Heart right ventricle (tissue), 16 donors: ENCODE measurements at regions not wholly inside any gene's neighbourhood (a gene's known extent, or its start where the extent isn't known, plus 50 kb on each side); places are given as distances from the start of the nearest gene placed in this dataset.

Source experiments
- ATAC-seq, 8 donors: fragments of 200-7000 bp; cut with Tn5 transposase; one replicate each; pipeline ENCODE4 v1.9.1; 2020; ENCODE audit warnings: mild to moderate bottlenecking in 8 of 8, moderate library complexity in 8 of 8, moderate number of reproducible peaks in 1 of 8
- DNase-seq, 2 donors: peaks; one replicate each; pipeline ENCODE4 v3.0.0-alpha.2; 2020
- H3K27ac ChIP-seq, 10 donors: fragments of 200-600 bp; sonication (generic) in 2 of 10; one replicate each; pipeline versions ENCODE4 v1.5.0 to v1.8.0; 2020 to 2022; ENCODE audit warnings: mild to moderate bottlenecking in 3 of 10
- H3K27me3 ChIP-seq, 7 donors: fragments of 200-600 bp; one replicate each; pipeline ENCODE4 v1.8.0; 2021 to 2022; ENCODE audit warnings: mild to moderate bottlenecking in 2 of 7
- H3K36me3 ChIP-seq, 9 donors: fragments of 200-600 bp; sonication (generic) in 1 of 9; one replicate each; pipeline versions ENCODE4 v1.5.0 to v1.8.0; 2020 to 2022; ENCODE audit warnings: mild to moderate bottlenecking in 2 of 9
- H3K4me1 ChIP-seq, 9 donors: fragments of 200-600 bp; sonication (generic) in 1 of 9; one replicate each; pipeline versions ENCODE4 v1.5.0 to v1.8.0; 2020 to 2022; ENCODE audit warnings: mild to moderate bottlenecking in 4 of 9
- H3K4me3 ChIP-seq, 10 donors: fragments of 200-600 bp; sonication (generic) in 2 of 10; one replicate each; pipeline versions ENCODE4 v1.5.0 to v1.8.0; 2020 to 2022; ENCODE audit warnings: mild to moderate bottlenecking in 7 of 10, moderate library complexity in 2 of 10
- H3K9me3 ChIP-seq, 11 donors: fragments of 200-600 bp in 10 of 11; sonication (generic) in 2 of 11; one replicate each; pipeline versions ENCODE4 v1.5.0 to v1.8.0; 2013 to 2022; ENCODE audit warnings: mild to moderate bottlenecking in 2 of 11, control low read depth in 1 of 11, moderate library complexity in 1 of 11
- CTCF ChIP-seq, 9 donors: fragments of 200-600 bp; sonication (generic) in 2 of 9; IDR thresholded peaks; one replicate each; pipeline versions ENCODE4 v1.5.0 to v1.8.0; 2021 to 2022; ENCODE audit warnings: antibody characterized with exemption in 9 of 9, mild to moderate bottlenecking in 5 of 9, moderate library complexity in 1 of 9
- WGBS, 2 donors: extraction: QIAGEN DNeasy Blood & Tissue Kit; methylation state at CpG; one replicate each; pipeline ENCODE4 v1.1.7; 2013; ENCODE audit warnings: inconsistent platforms in 1 of 2; 5-methylcytosine and 5-hydroxymethylcytosine counted together
- intact Hi-C, 10 donors: fragments of 100-400 bp; cut with DNase I; formaldehyde crosslinking; loops; one replicate each; pipeline versions ENCODE4 v1.11.1 to v1.14.2; 2022
- donor health status: Arrhythmogenic right ventricular cardiomyopathy.
- donor health status: ischemic (EF 13 %, LVEDD 7.1; RV severe dilation, severe dysfunction).
- donor health status: healthy with polysubstance abuse.
- donor health status: DM: no; HTN: yes; CAD: no.
- donor health status: DM: no; HTN: no; CAD: no.
- donor health status: ischemic (EF 25% LVEDD 6.9; RV normal size, moderate dysfunction).
- donor health status: ischemic (EF 25% LVEDD 5.7; RV mildly dilated, moderate dysfunction).
- donor health status: healthy.
- donor health status: DM: yes; HTN: yes; CAD: no.
- donor health status: Ischemic cardiomyopathy.
- donor health status: ischemic (EF 35%, LVEDD 5.7; RV mildly dilated, moderate dysfunction).
- donor health status: nonischemic (EF 11% LVEDD 7.7; RV severe dilation, severe dysfunction).
- donor health status: DM: yes; HTN: yes; CAD: no.
- donor health status: PGD.
- donor health status: ischemic (EF 29% LVEDD 5.4; RV normal size, mild dysfunction).
- donor health status: nonischemic (EF 23%, LVEDD 6.1; RV moderate dilation, normal function).

- no peak for ATAC-seq
- H3K27ac ChIP-seq, result no peak overlapping the region
- H3K9me3 ChIP-seq, result peaks cover 0 to 34% (median 10%) of the 10 kb centered on the region in 11 donors
- no peaks in the 10 kb centered on the region for H3K27me3 ChIP-seq
- no peak for DNase-seq
- no peaks in the 10 kb centered on the region for H3K4me1 ChIP-seq
- no peak overlapping the region for H3K4me3 ChIP-seq
- intact Hi-C loops, result no loop called here
- 57 to 85% methylated on average over 2 of the region's 2 CpGs for WGBS, 2 donors
- TF ChIP-seq CTCF (IDR thresholded peaks at IDR 0.05), result no peak
- no peaks in the 10 kb centered on the region for H3K36me3 ChIP-seq
Observed at GRCh38 chr11:79959318-79959717, 518.5 kb upstream of the TENM4 start.

- Histone ChIP-seq H3K4me3 (no peak overlapping the region), H3K9me3 (peaks cover 0 to 34% (median 10%) of the 10 kb centered on the region in 11 donors), H3K36me3 (no peaks in the 10 kb centered on the region), H3K27ac (no peak overlapping the region), H3K27me3 (no peaks in the 10 kb centered on the region), H3K4me1 (no peaks in the 10 kb centered on the region)
- DNase-seq, result no peak
- ATAC-seq, result no peak
- intact Hi-C loops, result no loop called here
- TF ChIP-seq CTCF (IDR thresholded peaks at IDR 0.05), result no peak
Observed at GRCh38 chr11:79957702-79958101, 516.9 kb upstream of the TENM4 start.

GRCh38 chr11:79956061-79956460 is 515.2 kb upstream of the TENM4 start:
- DNase-seq (no peak), ATAC-seq (no peak)
- intact Hi-C loops, result no loop called here
- no peak for TF ChIP-seq CTCF (IDR thresholded peaks at IDR 0.05)
- H3K27ac ChIP-seq, result no peak overlapping the region
- H3K4me1 ChIP-seq, result no peaks in the 10 kb centered on the region
- WGBS, 2 donors, result 78 to 81% methylated on average over 4 of the region's 4 CpGs
- H3K4me3 ChIP-seq, result no peak overlapping the region
- peaks cover 0 to 8% (median 0%) of the 10 kb centered on the region in 7 donors for H3K27me3 ChIP-seq
- no peaks in the 10 kb centered on the region for H3K36me3 ChIP-seq
- H3K9me3 ChIP-seq, result peaks cover 0 to 34% (median 10%) of the 10 kb centered on the region in 11 donors

GRCh38 chr11:79953629-79954028 is 512.8 kb upstream of the TENM4 start:
- Histone ChIP-seq H3K9me3 (peaks cover 0 to 12% (median 0%) of the 10 kb centered on the region in 11 donors), H3K27ac (no peak overlapping the region), H3K4me1 (no peaks in the 10 kb centered on the region), H3K4me3 (no peak overlapping the region), H3K36me3 (no peaks in the 10 kb centered on the region), H3K27me3 (peaks cover 0 to 9% (median 0%) of the 10 kb centered on the region in 7 donors)
- no peak for ATAC-seq
- no peak for TF ChIP-seq CTCF (IDR thresholded peaks at IDR 0.05)
- intact Hi-C loops, result no loop called here
- no peak for DNase-seq
- WGBS, 2 donors, result 81 to 85% methylated on average over 1 of the region's 1 CpG
